ENCODE measurements at regions not wholly inside any gene's neighbourhood (a gene's known extent, or its start where the extent isn't known, plus 50 kb on each side); places are given as distances from the start of the nearest gene placed in this dataset.

DNA sequence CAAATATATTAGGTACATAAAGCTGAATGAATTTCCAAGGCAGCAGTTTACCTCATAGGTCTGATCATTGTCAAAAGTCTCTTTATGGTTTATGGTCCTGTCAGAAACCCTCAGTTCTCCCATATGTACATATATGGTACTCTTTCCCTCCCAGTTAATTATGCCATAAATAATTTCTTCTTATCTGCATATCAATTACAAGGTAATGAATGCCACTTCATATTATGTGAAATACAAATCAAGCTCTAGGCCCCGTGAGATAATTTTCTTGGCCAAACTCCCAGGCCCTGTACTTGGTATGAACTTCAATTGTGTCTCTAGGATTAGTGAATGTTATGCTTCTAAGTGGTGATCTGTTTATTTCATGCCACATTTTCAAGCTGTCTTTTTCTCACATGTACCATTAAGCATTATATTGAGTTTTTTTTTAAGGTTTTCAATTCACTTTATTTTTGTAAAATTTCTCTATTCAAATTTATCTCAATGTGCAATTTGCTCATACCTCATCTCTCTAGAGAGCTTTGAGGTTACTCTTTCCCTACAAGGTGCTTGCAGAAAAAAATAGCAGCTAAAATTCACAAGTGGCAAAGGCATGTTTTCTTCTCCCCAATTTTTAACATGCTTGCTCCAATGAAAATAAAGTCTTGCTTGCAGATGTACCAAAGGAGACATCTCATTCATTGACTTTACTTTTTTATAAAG, 430.6 kb upstream of the VRK2 start:
- no peaks in the 10 kb centered on the region for H3K4me1 Mint-ChIP-seq
- DNase-seq (no peak), ATAC-seq (no peak)
- no peak overlapping the region for H3K4me3 Mint-ChIP-seq
- no peaks in the 10 kb centered on the region for H3K27me3 Mint-ChIP-seq
- H3K9me3 ChIP-seq (ENCODE audit: control insufficient read depth, low read length, poor library complexity, severe bottlenecking) = no peaks in the 10 kb centered on the region
- no peaks in the 10 kb centered on the region for H3K36me3 Mint-ChIP-seq (ENCODE audit: low read depth)
- H3K27ac Mint-ChIP-seq = no peak overlapping the region

DNA sequence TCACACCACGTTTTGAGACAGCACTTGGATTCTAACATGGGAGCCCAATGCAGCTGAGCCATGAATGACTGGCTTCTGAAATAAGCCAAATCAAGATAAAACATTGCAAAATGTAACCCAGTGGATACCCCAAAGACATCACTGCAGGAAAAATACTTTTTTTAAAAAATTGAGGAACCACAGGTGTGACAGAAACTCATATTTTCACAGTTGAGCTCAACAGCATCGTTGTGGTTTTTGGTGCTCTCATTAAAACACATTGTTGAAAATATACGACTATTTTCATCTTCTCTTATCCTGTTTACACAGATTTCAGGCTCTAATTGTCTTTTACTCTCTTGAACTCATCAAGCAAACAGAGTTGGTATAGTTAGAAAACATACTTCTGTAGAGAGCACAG, 429.3 kb upstream of the VRK2 start:
- Mint-ChIP-seq H3K36me3 (ENCODE audit: low read depth) (no peaks in the 10 kb centered on the region), H3K27ac (no peak overlapping the region), H3K4me3 (no peak overlapping the region), H3K27me3 (no peaks in the 10 kb centered on the region), H3K4me1 (no peaks in the 10 kb centered on the region)
- no peaks in the 10 kb centered on the region for H3K9me3 ChIP-seq (ENCODE audit: control insufficient read depth, low read length, poor library complexity, severe bottlenecking)
- DNase-seq (no peak), ATAC-seq (no peak)

DNA sequence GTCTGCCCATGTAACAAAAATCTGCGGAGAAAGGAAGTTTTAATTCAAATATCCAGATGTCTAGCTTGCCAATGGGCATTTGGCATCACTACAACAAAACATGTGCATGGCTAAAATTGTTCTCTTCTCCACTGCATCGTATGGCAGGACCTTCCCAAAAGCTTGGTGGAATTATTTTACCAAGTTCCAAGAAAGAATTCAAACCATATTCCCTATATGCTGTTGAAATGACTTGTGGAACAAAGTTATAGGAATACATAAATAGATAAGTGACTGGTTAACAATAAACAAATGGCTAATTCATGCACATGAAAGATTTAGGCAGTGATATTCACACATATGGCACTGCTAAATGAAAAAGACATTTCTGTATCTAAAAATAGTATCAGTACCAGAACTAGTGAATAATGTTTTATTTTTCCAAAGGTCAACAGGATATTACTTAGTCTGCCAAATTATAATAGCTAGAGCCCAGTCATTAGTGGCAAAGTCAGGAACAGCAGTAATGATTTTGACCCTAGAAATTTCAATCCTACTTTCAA, 425.4 kb upstream of the VRK2 start:
- H3K9me3 ChIP-seq (ENCODE audit: control insufficient read depth, low read length, poor library complexity, severe bottlenecking) = no peaks in the 10 kb centered on the region
- Mint-ChIP-seq H3K4me3 (no peak overlapping the region), H3K27me3 (no peaks in the 10 kb centered on the region), H3K36me3 (ENCODE audit: low read depth) (no peaks in the 10 kb centered on the region), H3K4me1 (no peaks in the 10 kb centered on the region), H3K27ac (no peak overlapping the region)
- no peak for DNase-seq
- no peak for ATAC-seq

DNA sequence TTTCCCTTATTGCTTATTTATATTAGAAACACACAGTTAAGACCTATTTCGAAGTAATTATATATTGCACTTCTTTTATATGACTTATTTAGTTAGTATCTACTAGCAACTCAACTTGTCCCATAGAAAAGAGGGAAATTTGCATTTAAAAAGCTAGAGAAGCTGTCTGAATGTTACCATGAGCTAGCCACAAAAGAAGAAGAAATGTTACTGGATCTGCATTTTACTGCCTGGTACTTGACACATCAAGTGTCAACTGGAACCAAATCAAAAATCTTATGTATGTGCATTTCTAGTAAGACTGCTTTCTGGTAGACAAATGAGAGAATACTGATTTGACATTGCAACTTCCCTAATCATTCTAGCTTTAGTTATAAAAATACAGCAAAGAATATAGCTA, 424.6 kb upstream of the VRK2 start:
- DNase-seq = no peak
- Mint-ChIP-seq H3K4me3 (no peak overlapping the region), H3K27me3 (no peaks in the 10 kb centered on the region)

DNA sequence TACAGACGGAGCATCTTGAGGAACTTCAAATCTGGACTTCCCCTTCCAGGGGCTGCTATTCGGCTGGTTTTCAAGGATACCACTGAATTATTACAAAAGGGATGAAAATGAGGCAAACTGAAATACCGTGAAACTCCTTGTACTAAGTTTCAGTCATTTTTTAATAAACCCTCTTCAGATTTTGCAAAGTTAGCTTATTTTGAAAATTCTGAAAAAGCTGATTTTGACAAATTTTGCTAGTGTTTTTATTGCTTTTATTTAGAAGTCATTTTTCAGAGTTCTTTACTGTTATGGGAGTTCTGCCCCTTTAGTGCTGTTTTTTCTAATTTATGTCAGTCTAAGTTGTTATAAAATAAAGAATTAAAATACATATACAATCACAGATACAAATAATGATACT, 390.4 kb upstream of the VRK2 start:
- H3K36me3 Mint-ChIP-seq (ENCODE audit: low read depth) = no peaks in the 10 kb centered on the region
- no peaks in the 10 kb centered on the region for H3K9me3 ChIP-seq (ENCODE audit: control insufficient read depth, low read length, poor library complexity, severe bottlenecking)
- H3K4me1 Mint-ChIP-seq = no peaks in the 10 kb centered on the region
- DNase-seq (no peak), ATAC-seq (no peak)
- no peak overlapping the region for H3K27ac Mint-ChIP-seq
- H3K27me3 Mint-ChIP-seq = no peaks in the 10 kb centered on the region
- no peak overlapping the region for H3K4me3 Mint-ChIP-seq

More for the DNA sequence above, 424.6 kb upstream of the VRK2 start:
- H3K36me3 Mint-ChIP-seq (ENCODE audit: low read depth) = no peaks in the 10 kb centered on the region
- H3K9me3 ChIP-seq (ENCODE audit: control insufficient read depth, low read length, poor library complexity, severe bottlenecking) = no peaks in the 10 kb centered on the region
- H3K4me1 Mint-ChIP-seq = no peaks in the 10 kb centered on the region
- no peak for ATAC-seq
- no peak overlapping the region for H3K27ac Mint-ChIP-seq

DNA sequence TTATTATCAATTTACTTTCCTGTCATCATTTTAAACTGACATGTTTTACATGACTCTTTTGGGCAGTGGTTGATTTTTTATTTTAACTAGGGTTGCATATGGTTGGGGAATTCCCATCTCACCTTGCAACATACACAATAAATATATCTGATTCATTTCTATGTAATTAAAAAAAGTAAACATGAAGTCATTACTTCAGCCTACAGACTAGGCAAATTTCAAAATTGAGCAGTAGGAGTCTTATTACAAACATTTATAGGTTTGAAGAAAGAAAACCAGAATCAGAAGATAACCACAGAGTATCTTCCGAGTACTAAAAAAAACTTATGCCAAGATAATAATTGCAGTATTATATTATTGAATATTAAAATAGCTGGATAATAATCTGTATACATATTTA, 377.0 kb upstream of the VRK2 start:
- Mint-ChIP-seq H3K4me3 (no peak overlapping the region), H3K36me3 (ENCODE audit: low read depth) (no peaks in the 10 kb centered on the region), H3K27me3 (no peaks in the 10 kb centered on the region), H3K4me1 (no peaks in the 10 kb centered on the region), H3K27ac (no peak overlapping the region)
- ATAC-seq = no peak
- DNase-seq = no peak
- no peaks in the 10 kb centered on the region for H3K9me3 ChIP-seq (ENCODE audit: control insufficient read depth, low read length, poor library complexity, severe bottlenecking)

DNA sequence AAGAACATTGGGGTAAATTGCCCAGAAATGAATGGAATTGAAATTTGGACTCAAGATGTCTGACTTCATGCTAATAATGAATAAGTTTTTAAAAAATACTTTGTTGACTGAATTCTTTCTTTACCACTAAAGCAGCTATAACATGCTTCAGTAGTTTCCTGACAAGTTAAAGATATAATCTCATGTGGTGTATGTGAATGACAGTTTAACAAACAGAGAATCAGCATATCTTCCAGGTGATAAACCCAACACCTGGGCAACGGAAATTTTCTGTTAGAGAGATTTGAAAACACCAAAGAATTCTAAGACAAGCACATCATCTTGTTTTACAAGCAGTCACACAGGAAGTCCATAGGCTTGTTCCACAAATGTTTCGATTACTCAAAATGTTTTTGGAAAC, 372.6 kb upstream of the VRK2 start:
- no peaks in the 10 kb centered on the region for H3K9me3 ChIP-seq (ENCODE audit: control insufficient read depth, low read length, poor library complexity, severe bottlenecking)
- no peaks in the 10 kb centered on the region for H3K4me1 Mint-ChIP-seq
- no peak for ATAC-seq
- no peak for DNase-seq
- no peaks in the 10 kb centered on the region for H3K36me3 Mint-ChIP-seq (ENCODE audit: low read depth)
- no peaks in the 10 kb centered on the region for H3K27me3 Mint-ChIP-seq
- H3K27ac Mint-ChIP-seq = no peak overlapping the region
- H3K4me3 Mint-ChIP-seq = no peak overlapping the region

DNA sequence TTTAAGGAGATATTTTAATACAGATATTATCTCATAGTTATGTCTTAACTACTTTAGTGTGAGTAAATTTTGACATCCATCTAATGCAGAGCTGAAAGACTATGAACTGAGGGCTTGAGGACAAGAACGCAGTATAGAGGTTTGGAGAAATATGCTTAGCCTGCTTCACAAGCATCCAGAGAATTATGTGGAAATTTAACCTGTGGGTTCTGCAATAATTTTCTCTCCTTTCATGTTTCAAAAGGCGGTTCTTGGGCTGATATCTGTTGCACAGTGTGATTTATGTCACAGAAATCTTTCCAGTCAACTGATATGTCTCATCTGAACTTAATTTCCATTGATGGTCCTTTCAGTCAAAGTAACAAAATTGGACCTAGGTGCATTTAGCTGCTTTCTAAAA, 371.9 kb upstream of the VRK2 start:
- no peaks in the 10 kb centered on the region for H3K36me3 Mint-ChIP-seq (ENCODE audit: low read depth)
- no peaks in the 10 kb centered on the region for H3K9me3 ChIP-seq (ENCODE audit: control insufficient read depth, low read length, poor library complexity, severe bottlenecking)
- no peak overlapping the region for H3K4me3 Mint-ChIP-seq
- ATAC-seq (no peak), DNase-seq (no peak)
- no peaks in the 10 kb centered on the region for H3K4me1 Mint-ChIP-seq
- H3K27ac Mint-ChIP-seq = no peak overlapping the region
- H3K27me3 Mint-ChIP-seq = no peaks in the 10 kb centered on the region

DNA sequence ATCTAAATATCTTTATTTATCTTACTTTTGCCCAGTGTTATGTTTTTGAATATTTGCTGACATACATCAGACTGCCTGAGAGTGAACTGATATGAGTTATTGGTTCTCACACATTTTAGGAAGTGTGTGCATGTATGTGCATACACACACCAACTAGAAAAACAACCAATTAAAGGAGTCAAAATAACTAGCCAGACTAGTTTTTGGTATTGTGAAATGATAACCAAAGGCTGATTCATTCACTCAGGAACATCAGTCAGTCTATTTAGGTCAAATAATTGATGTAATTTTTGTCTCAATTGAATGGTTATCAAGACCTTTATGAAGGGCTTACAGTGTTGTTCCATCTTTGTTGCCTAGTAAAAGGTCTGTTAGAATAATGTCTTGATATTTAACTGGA, 369.3 kb upstream of the VRK2 start:
- no peak for DNase-seq
- Mint-ChIP-seq H3K4me3 (no peak overlapping the region), H3K4me1 (no peaks in the 10 kb centered on the region), H3K27ac (no peak overlapping the region), H3K27me3 (no peaks in the 10 kb centered on the region), H3K36me3 (ENCODE audit: low read depth) (no peaks in the 10 kb centered on the region)
- no peak for ATAC-seq
- H3K9me3 ChIP-seq (ENCODE audit: control insufficient read depth, low read length, poor library complexity, severe bottlenecking) = no peaks in the 10 kb centered on the region

DNA sequence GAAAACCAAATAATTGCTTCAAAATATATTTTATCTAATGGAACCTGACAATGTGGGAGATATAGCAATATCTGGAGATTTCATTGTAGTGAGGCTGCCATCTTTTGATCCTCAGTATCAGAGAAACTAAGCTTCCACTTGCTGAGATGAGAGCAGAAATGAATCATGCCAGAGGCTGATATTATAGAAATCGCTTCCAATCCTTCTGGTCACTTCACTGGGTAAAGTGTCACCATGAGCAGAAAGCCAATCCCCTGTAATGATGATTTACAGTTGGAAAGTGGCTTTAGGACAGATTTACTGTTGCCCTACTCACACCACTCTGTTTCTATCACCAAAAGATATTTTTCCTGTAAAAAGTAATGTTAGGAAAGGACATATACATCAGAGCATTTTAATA, 365.0 kb upstream of the VRK2 start:
- Mint-ChIP-seq H3K4me3 (no peak overlapping the region), H3K36me3 (ENCODE audit: low read depth) (no peaks in the 10 kb centered on the region), H3K4me1 (no peaks in the 10 kb centered on the region), H3K27me3 (no peaks in the 10 kb centered on the region), H3K27ac (no peak overlapping the region)
- DNase-seq (no peak), ATAC-seq (no peak)
- H3K9me3 ChIP-seq (ENCODE audit: control insufficient read depth, low read length, poor library complexity, severe bottlenecking) = no peaks in the 10 kb centered on the region

DNA sequence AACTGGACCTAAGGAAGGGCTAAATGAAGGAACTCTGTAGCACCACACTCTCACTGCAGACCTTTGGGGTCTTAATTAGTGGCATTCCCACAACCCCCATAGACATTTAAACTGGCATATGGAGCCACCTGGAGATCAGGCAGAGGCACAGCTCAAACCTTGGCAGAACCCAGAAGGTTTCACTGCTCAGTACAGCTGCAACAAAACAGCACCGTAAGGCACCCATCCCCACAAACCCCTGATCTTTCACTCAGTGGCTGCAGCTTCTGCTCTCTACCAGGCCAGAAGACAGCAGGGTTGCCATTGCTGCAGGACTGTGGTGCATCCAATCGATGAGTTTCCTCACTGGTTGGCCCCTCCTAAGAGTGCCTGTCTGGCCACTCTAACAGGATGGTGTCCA, 361.6 kb upstream of the VRK2 start:
- no peaks in the 10 kb centered on the region for H3K36me3 Mint-ChIP-seq (ENCODE audit: low read depth)
- no peaks in the 10 kb centered on the region for H3K27me3 Mint-ChIP-seq
- no peak for DNase-seq
- ATAC-seq = no peak
- H3K9me3 ChIP-seq (ENCODE audit: control insufficient read depth, low read length, poor library complexity, severe bottlenecking) = no peaks in the 10 kb centered on the region
- no peak overlapping the region for H3K27ac Mint-ChIP-seq
- no peak overlapping the region for H3K4me3 Mint-ChIP-seq
- no peaks in the 10 kb centered on the region for H3K4me1 Mint-ChIP-seq

DNA sequence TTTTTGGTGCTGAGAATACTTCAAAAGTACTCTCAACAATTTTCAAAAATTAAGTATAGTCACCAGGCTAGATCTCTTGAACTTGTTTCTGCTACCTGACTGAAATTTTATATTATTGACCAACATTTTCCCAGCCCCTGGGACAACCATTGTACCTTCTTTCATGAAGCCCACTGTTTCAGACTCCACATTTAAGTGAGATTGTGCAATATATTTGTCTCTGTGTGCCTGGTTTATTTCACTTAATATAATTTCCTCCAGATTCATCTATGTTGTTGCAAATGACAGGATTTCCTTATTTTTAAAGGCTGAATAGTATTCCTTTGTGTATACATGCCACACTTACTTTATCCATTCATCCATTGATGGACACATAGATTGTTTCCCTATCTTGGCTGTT, 354.2 kb upstream of the VRK2 start:
- no peak overlapping the region for H3K27ac Mint-ChIP-seq
- H3K4me3 Mint-ChIP-seq = no peak overlapping the region
- no peak for ATAC-seq
- no peaks in the 10 kb centered on the region for H3K9me3 ChIP-seq (ENCODE audit: control insufficient read depth, low read length, poor library complexity, severe bottlenecking)
- no peaks in the 10 kb centered on the region for H3K36me3 Mint-ChIP-seq (ENCODE audit: low read depth)
- no peaks in the 10 kb centered on the region for H3K4me1 Mint-ChIP-seq
- H3K27me3 Mint-ChIP-seq = no peaks in the 10 kb centered on the region
- DNase-seq = no peak

DNA sequence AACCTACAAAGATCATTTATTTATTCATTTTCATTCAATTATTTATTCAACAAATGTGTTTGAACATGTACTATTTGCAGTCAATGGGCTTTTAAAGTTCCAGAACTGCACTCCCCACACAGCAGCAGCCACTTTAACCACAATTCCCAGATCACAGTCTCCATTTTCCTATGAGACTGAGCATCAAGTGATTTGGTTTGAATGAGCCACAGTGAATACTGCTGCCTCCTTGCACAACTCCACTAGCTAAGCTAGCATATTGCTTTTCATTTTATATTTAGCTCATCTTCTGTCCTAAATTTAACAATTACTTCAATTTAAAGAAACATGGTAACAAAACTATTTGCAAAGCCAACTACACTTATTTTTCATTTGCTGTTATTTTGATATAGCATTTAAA, 353.4 kb upstream of the VRK2 start:
- H3K4me1 Mint-ChIP-seq = no peaks in the 10 kb centered on the region

DNA sequence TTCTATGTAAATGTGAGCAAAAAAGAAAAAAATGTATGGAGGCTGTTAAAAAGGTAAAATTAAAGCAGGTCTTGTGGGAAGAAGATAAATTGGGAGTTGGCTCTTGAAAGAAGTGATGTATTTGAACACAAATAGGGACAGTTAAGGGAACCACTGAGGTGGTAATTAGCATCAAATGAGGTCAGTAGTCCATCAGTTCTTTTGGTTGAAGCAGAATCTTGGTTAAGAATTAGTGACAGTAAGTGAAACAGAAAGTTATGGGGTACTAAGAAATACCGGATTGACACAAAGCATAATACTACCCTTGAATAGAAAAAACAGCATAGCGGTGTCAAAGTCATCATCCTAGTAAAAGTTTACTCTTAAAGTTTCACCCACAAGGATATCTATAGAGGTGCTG, 352.6 kb upstream of the VRK2 start:
- DNase-seq (no peak), ATAC-seq (no peak)

More for the DNA sequence above, 353.4 kb upstream of the VRK2 start:
- no peaks in the 10 kb centered on the region for H3K9me3 ChIP-seq (ENCODE audit: control insufficient read depth, low read length, poor library complexity, severe bottlenecking)
- no peaks in the 10 kb centered on the region for H3K36me3 Mint-ChIP-seq (ENCODE audit: low read depth)
- H3K27ac Mint-ChIP-seq = no peak overlapping the region
- H3K27me3 Mint-ChIP-seq = no peaks in the 10 kb centered on the region
- ATAC-seq (no peak), DNase-seq (no peak)
- no peak overlapping the region for H3K4me3 Mint-ChIP-seq

More for the DNA sequence above, 352.6 kb upstream of the VRK2 start:
- H3K27ac Mint-ChIP-seq = no peak overlapping the region
- H3K4me1 Mint-ChIP-seq = no peaks in the 10 kb centered on the region
- H3K4me3 Mint-ChIP-seq = no peak overlapping the region
- H3K27me3 Mint-ChIP-seq = no peaks in the 10 kb centered on the region
- no peaks in the 10 kb centered on the region for H3K36me3 Mint-ChIP-seq (ENCODE audit: low read depth)
- H3K9me3 ChIP-seq (ENCODE audit: control insufficient read depth, low read length, poor library complexity, severe bottlenecking) = no peaks in the 10 kb centered on the region

All from T-helper 17 cell (primary cell).